ENCODE measurements at regions not wholly inside any gene's neighbourhood (a gene's known extent, or its start where the extent isn't known, plus 50 kb on each side); places are given as distances from the start of the nearest gene placed in this dataset.
"Not testable (repeated sequence)": the region's sequence is repeated elsewhere in the genome, so short reads cannot be mapped to it uniquely, and the experiment has no call there.

DNA sequence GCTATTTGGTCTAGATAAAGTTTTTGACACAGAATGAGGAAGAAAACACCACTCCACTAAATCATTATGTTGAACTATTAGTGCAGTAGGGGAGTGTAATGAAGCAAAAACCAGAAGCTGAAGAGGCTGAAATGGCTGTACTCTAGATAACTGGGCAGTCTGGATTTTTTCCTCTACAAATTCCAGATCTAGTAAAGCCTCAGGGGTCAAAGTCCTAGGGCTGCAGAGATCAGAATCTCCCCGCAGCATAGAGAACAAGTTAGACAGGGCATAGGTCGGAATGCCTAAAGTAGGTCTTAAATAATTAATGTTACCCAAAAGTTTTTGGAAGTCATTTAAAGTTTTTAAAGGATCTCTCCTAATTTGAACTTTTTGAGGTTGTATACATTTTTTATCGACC, 180.9 kb downstream of the OTOP1 start:
- TF ChIP-seq POLR2A (IDR thresholded peaks at IDR 0.05; ENCODE audit: low read length); GATA1 (IDR thresholded peaks at IDR 0.05; ENCODE audit: low read depth, low read length): not testable (repeated sequence)

All from erythroblast (primary cell).